ENCODE measurements at regions not wholly inside any gene's neighbourhood (a gene's known extent, or its start where the extent isn't known, plus 50 kb on each side); places are given as distances from the start of the nearest gene placed in this dataset.
"Not testable (repeated sequence)": the region's sequence is repeated elsewhere in the genome, so short reads cannot be mapped to it uniquely, and the experiment has no call there.

DNA sequence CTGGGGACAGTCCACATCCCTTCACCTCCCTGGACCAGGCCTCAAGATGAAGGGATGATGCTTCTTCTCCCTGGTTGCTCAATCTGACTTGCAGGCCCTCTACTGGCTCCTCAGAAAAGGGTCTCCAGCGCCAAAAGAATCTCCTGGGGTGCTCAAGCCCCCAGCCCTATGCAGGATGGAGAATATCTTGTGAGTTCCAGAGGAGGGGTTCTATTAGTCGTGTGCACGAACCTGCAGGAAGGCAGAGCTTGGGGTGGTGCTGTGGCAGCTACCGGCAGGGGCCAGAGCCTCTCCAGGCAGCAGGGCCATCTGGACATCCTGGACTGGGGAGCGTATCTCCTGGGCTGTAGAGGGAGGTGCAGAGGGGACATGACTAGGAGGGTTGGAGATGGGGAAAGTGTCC, 1339.5 kb downstream of the BRD1 start:
- no peak for TF ChIP-seq ZFX (IDR thresholded peaks at IDR 0.05; ENCODE audit: borderline replicate concordance)
- TF ChIP-seq, protein P1, sequence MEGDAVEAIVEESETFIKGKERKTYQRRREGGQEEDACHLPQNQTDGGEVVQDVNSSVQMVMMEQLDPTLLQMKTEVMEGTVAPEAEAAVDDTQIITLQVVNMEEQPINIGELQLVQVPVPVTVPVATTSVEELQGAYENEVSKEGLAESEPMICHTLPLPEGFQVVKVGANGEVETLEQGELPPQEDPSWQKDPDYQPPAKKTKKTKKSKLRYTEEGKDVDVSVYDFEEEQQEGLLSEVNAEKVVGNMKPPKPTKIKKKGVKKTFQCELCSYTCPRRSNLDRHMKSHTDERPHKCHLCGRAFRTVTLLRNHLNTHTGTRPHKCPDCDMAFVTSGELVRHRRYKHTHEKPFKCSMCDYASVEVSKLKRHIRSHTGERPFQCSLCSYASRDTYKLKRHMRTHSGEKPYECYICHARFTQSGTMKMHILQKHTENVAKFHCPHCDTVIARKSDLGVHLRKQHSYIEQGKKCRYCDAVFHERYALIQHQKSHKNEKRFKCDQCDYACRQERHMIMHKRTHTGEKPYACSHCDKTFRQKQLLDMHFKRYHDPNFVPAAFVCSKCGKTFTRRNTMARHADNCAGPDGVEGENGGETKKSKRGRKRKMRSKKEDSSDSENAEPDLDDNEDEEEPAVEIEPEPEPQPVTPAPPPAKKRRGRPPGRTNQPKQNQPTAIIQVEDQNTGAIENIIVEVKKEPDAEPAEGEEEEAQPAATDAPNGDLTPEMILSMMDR (IDR thresholded peaks at IDR 0.05): no peak

DNA sequence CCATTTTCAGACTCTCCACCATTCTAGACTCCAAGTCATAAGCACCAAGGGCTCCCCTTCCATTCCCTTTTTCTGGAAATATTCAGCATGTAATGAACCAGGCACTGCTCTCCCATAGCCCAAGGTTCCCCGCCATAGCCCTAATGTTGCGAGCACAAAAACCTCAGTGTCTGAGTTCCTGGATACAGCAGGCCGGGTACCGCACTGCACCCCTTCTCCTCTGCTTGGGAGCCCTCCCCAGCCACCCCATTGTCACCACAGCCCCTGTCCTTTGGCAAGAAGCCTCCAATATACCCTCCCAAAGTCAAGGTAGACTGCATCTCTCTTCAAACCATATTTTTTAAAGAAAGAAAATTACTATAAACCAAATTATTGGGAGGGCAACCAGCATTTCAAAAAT, 1341.1 kb downstream of the BRD1 start:
- H3K27ac ChIP-seq: no peak overlapping the region
- no peak for TF ChIP-seq ZFX (IDR thresholded peaks at IDR 0.05; ENCODE audit: borderline replicate concordance)
- TF ChIP-seq, protein P1 (IDR thresholded peaks at IDR 0.05): no peak

More for the DNA sequence above, 1339.5 kb downstream of the BRD1 start:
- no peak overlapping the region for H3K27ac ChIP-seq

DNA sequence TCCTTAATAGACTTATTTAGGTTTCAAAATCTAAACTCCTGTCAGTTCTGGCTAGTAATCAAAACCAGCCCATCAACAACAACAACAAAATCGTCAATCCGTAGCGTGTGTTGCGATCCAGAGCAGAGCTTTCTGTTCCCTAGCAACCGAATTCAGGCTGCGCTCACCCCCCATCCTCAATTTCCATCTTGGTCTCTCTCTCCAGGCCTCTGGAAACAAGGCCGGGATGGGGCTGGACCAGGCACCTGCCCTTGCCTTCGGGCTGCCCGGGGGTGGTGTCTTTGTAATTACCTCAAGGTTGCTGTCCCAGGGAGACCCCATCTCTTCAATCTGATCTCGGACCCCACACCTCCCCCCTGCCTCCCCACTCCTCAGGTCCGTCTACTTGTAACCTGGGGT, 1341.5 kb downstream of the BRD1 start:
- TF ChIP-seq ZFX (IDR thresholded peaks at IDR 0.05; ENCODE audit: borderline replicate concordance): no peak
- TF ChIP-seq, protein P1 (IDR thresholded peaks at IDR 0.05): no peak

DNA sequence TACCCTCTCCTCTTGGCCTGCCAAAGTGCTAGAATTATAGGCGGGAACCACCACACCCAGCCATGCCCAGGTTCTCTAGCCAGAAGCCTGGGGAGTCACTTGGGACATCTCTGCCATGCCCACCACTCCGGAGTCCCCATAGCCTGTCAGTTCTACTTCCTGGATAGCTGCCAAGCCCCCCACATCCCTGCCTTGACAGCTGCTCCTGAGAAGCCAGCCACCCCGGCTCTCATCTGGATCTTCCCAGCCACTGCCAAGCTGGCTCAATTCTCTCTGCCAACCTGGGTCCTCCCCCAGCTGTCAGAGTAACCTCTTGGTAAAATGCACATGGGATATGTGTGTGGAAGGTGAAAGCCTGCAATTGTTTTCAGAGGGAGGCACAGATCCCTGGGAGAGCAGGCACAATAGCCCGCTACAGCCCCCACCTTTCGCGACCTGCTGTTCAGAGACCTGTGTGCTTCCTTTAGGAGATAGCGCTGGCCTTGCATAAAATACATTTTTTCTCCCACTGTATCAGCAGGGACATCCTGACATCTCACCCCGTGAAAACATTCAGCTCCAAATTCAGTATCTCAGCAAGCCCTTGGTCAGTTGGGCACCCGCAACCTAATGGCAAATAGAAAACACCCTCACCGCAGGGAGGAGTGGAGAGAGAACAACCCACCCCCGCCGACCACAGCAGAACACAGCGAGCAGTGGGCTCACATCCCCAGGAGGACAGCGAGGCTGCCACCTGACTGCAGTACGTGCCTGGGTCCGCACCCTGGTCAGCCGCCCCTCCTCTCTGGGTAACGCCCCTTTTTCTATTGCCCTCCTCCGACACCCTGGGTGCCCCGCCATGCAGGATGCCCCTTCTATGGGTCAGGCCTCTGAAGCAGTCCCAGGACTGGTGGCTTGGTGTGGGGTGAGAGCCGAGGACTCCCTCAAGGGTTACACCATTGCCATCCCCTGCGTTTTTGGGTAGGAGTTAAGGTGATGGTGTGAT, 1342.2 kb downstream of the BRD1 start:
- H3K27ac ChIP-seq: no peak overlapping the region
- no peak for TF ChIP-seq ZFX (IDR thresholded peaks at IDR 0.05; ENCODE audit: borderline replicate concordance)
- TF ChIP-seq, protein P1 (IDR thresholded peaks at IDR 0.05): no peak

More for the DNA sequence above, 1341.5 kb downstream of the BRD1 start:
- H3K27ac ChIP-seq: no peak overlapping the region

DNA sequence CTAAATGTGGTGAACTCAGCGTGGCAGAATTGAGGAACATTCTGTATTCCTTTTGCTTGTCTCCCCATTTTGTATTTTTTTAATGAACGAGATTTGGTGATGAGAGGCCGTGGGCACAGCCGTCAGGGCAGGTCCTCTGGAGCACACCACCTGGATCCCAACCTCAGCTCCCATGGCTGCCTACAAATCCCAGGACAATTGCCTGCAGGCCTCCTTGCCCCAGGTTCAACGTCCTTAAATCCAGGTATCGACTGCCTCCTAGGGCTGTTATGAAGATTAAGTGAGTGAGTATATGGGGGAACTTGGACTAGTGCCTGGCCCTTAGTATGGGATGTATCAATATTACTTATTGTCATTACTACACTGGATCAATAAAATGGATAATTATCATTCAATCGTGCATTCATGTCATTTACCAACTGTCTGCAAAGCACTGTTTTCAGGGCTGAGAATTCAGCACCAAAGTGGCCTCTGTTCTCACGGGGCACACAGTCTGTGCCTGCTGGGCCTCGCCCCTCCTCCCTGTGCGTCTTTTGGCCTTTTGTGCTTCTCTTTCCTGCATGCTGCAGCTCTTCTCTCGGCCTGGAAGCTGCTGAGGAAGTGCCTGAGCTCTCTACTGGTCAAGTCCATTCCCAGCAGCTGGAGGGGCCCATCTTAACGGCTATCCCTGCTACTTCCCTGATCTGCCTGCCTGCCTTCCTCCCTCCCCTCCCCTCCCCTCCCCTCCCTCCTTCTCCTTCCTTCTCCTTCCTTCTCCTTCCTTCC, 1343.7 kb downstream of the BRD1 start:
- TF ChIP-seq, protein P1 (IDR thresholded peaks at IDR 0.05): no peak
- TF ChIP-seq ZFX (IDR thresholded peaks at IDR 0.05; ENCODE audit: borderline replicate concordance): no peak
- H3K27ac ChIP-seq: no peak overlapping the region

DNA sequence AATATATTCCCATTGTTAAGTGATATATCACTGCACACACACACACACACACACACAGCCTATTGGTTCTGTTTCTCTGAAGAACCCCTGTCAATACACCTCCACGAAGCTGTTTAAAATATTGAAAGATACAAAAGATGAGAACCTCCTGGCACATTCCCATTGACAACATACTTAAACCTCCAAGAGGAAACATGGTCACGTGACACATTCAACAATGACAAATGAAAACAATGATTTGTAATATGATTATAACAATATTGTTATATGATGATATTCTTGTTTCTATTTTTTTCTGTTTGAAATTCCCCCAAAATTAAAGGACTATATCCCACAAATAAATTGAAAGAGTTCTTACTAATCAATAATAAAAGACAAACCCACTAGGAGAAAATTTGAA, 1344.9 kb downstream of the BRD1 start:
- TF ChIP-seq, protein P1 (IDR thresholded peaks at IDR 0.05): no peak
- TF ChIP-seq ZFX (IDR thresholded peaks at IDR 0.05; ENCODE audit: borderline replicate concordance): no peak

DNA sequence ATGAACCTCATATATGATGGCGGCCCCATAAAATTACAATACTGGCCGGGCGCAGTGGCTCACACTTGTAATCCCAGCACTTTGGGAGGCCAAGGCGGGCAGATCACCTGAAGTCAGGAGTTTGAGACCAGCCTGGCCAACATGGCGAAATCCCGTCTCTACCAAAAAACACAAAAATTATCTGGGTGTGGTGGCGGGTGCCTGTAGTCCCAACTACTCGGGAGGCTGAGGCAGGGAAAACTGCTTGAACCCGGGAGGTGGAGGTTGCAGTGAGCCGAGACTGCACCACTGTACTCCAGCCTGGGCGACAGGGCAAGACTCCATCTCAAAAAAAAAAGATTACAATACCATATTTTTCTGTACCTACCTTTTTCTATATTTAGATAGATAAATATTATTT, 1345.5 kb downstream of the BRD1 start:
- not testable (repeated sequence) for H3K27ac ChIP-seq

More for the DNA sequence above, 1344.9 kb downstream of the BRD1 start:
- H3K27ac ChIP-seq: no peak overlapping the region
